OCI-LY7 (cell line): ENCODE measurements at regions not wholly inside any gene's neighbourhood (a gene's known extent, or its start where the extent isn't known, plus 50 kb on each side); places are given as distances from the start of the nearest gene placed in this dataset.

Experiments
- EZH2phosphoT487 ChIP-seq: fragments of 200-600 bp; sonication (generic); IDR thresholded peaks from 2 replicates; pipeline ENCODE4 v1.6.1; 2018; ENCODE audit warnings: low read depth, borderline replicate concordance, mild to moderate bottlenecking, mixed run types, antibody characterized with exemption, low read length, moderate library complexity, mixed read lengths
- TF ChIP-seq, protein P1 (sequence below): fragments of 200-600 bp; sonication (generic); conservative IDR thresholded peaks from 2 replicates; pipeline ENCODE4 v1.5.1; 2014; ENCODE audit warnings: mild to moderate bottlenecking, antibody characterized with exemption, low read length, moderate library complexity, mixed read lengths

DNA sequence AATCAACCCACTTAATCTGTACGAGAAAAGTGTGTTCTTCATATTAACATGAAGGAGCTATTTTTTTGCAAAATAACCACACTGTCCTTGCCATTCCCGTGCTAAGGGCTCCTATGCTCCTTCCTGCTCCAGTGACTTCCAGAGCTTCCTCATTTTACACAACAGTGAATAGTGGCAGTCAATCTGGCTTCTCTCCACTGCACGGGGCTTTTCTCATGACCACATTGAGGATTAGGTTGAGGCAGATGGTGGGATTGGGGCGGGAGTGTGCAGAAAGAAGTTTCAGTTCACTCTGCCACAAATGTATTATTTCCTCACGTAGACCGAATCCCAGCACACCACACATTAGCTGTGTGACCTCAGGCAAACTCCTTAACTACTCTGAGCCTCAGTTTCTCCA is 235.1 kb downstream of the ARHGAP12 start:
- TF ChIP-seq, protein P1, sequence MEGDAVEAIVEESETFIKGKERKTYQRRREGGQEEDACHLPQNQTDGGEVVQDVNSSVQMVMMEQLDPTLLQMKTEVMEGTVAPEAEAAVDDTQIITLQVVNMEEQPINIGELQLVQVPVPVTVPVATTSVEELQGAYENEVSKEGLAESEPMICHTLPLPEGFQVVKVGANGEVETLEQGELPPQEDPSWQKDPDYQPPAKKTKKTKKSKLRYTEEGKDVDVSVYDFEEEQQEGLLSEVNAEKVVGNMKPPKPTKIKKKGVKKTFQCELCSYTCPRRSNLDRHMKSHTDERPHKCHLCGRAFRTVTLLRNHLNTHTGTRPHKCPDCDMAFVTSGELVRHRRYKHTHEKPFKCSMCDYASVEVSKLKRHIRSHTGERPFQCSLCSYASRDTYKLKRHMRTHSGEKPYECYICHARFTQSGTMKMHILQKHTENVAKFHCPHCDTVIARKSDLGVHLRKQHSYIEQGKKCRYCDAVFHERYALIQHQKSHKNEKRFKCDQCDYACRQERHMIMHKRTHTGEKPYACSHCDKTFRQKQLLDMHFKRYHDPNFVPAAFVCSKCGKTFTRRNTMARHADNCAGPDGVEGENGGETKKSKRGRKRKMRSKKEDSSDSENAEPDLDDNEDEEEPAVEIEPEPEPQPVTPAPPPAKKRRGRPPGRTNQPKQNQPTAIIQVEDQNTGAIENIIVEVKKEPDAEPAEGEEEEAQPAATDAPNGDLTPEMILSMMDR: no peak
- TF ChIP-seq EZH2phosphoT487: no peak
